Stomach (tissue), 4 donors: ENCODE measurements at regions not wholly inside any gene's neighbourhood (a gene's known extent, or its start where the extent isn't known, plus 50 kb on each side); places are given as distances from the start of the nearest gene placed in this dataset.

Experiments used
- EP300 ChIP-seq: sonication (generic); formaldehyde crosslinking; IDR thresholded peaks from one replicate; pipeline ENCODE4 v1.6.1; 2017; ENCODE audit warnings: antibody characterized with exemption
- POLR2A ChIP-seq, 4 donors: fragments of 450-650 bp; IDR thresholded peaks; one replicate each; pipeline ENCODE4 v1.6.1; 2016; ENCODE audit warnings: antibody characterized with exemption in 4 of 4, control low read depth in 2 of 4, mild to moderate bottlenecking in 1 of 4, moderate library complexity in 1 of 4
- TF ChIP-seq, protein P1 (sequence below), 7 experiments: fragments of 450-650 bp in 4 of 7; fragments of 200-600 bp in 3 of 7; sonication (generic) in 3 of 7; IDR thresholded peaks; one replicate each; pipeline ENCODE4 v1.5.1; 2016 to 2019; ENCODE audit warnings: antibody characterized with exemption in 7 of 7, control low read depth in 2 of 7, mild to moderate bottlenecking in 1 of 7

DNA sequence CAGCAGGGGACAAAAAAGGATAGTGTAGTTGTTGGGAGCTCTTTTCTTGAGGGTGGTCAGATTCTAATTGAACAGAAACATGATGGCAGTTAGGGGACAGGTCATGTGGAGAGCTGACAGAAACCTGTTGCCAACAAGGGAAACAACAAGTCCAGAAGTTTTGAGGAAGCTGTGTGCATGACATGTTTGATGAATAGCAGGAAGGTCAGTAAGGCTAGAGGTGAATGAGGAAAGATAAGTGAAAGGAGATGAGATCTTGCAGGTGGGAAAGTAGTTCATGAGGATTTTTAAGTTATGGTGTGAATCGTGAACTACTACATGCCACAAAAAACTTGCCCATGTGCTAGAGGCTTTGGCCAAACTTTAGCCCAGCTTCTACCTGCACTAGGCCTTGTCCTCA is 1817.4 kb downstream of the MRPL39 start:
- no peak for TF ChIP-seq EP300
- no peak for TF ChIP-seq POLR2A (IDR thresholded peaks at IDR 0.05)
- TF ChIP-seq, protein P1, sequence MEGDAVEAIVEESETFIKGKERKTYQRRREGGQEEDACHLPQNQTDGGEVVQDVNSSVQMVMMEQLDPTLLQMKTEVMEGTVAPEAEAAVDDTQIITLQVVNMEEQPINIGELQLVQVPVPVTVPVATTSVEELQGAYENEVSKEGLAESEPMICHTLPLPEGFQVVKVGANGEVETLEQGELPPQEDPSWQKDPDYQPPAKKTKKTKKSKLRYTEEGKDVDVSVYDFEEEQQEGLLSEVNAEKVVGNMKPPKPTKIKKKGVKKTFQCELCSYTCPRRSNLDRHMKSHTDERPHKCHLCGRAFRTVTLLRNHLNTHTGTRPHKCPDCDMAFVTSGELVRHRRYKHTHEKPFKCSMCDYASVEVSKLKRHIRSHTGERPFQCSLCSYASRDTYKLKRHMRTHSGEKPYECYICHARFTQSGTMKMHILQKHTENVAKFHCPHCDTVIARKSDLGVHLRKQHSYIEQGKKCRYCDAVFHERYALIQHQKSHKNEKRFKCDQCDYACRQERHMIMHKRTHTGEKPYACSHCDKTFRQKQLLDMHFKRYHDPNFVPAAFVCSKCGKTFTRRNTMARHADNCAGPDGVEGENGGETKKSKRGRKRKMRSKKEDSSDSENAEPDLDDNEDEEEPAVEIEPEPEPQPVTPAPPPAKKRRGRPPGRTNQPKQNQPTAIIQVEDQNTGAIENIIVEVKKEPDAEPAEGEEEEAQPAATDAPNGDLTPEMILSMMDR (IDR thresholded peaks at IDR 0.05), result no peak
